ENCODE measurements at regions not wholly inside any gene's neighbourhood (a gene's known extent, or its start where the extent isn't known, plus 50 kb on each side); places are given as distances from the start of the nearest gene placed in this dataset.
A peak's percentile ranks its signal among the peaks of the same experiment; 100 is the strongest.
"Not testable (repeated sequence)": the region's sequence is repeated elsewhere in the genome, so short reads cannot be mapped to it uniquely, and the experiment has no call there.

DNA sequence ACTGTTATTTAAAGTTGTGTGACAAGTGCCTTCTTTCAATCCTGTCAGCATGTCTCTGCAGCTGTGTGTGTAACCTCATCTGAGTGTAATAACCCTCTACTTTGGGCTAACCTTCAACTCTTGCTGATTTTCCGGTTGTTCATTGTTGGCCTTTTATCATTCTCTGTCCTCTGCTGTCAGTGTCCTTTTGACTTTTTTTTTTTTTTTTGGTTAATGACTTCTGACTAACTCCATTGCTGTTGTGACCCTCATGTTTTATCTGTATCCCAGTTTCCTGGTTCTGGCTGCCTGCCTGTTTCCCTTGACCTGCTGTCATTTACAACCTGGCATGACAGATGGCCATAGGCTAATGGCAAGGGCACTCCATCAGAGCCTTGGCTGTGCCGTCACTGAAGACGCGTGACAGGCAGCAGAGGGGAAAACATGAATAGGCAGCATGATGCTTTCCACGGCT, 145.7 kb upstream of the MAN1A1 start:
- no peak overlapping the region for H3K4me3 ChIP-seq (ENCODE audit: severe bottlenecking)
- no peaks in the 10 kb centered on the region for H3K27me3 ChIP-seq (ENCODE audit: insufficient read depth, poor library complexity, severe bottlenecking)
- H3K27ac ChIP-seq (ENCODE audit: poor library complexity, severe bottlenecking), result no peak overlapping the region
- TF ChIP-seq, protein P1, sequence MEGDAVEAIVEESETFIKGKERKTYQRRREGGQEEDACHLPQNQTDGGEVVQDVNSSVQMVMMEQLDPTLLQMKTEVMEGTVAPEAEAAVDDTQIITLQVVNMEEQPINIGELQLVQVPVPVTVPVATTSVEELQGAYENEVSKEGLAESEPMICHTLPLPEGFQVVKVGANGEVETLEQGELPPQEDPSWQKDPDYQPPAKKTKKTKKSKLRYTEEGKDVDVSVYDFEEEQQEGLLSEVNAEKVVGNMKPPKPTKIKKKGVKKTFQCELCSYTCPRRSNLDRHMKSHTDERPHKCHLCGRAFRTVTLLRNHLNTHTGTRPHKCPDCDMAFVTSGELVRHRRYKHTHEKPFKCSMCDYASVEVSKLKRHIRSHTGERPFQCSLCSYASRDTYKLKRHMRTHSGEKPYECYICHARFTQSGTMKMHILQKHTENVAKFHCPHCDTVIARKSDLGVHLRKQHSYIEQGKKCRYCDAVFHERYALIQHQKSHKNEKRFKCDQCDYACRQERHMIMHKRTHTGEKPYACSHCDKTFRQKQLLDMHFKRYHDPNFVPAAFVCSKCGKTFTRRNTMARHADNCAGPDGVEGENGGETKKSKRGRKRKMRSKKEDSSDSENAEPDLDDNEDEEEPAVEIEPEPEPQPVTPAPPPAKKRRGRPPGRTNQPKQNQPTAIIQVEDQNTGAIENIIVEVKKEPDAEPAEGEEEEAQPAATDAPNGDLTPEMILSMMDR (IDR thresholded peaks at IDR 0.05; ENCODE audit: poor library complexity, severe bottlenecking), result no peak
- peaks cover 7% of the 10 kb centered on the region for H3K4me1 ChIP-seq (ENCODE audit: insufficient read depth, poor library complexity, severe bottlenecking)
- DNase-seq (ENCODE audit: low spot score), result no peak
- H3K36me3 ChIP-seq (ENCODE audit: low read depth), result no peaks in the 10 kb centered on the region
- no peak for ATAC-seq (ENCODE audit: low read depth)
- H3K9me3 ChIP-seq (ENCODE audit: severe bottlenecking), result no peaks in the 10 kb centered on the region

DNA sequence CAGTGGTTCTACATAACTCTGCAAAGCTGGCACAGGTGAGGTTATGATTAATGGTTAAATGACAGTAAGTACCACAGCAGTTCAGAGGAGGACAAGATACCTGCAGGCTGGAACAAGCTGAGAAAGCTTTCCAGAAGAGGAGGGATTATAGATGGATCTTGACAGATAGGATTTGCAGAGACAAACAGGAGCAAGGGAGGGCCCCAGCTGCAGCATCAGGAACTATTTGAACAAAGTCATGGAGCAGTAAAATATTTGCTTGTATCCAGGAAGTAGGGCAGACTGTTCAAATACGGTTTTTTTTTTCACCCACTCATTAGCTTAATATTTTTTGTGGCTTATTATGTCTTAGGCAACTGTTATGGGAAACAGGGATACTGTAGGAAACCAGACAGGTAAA, 144.4 kb upstream of the MAN1A1 start:
- DNase-seq (ENCODE audit: low spot score) (no peak), ATAC-seq (ENCODE audit: low read depth) (peak; percentile 84)
- no peaks in the 10 kb centered on the region for H3K9me3 ChIP-seq (ENCODE audit: severe bottlenecking)
- H3K27me3 ChIP-seq (ENCODE audit: insufficient read depth, poor library complexity, severe bottlenecking), result no peaks in the 10 kb centered on the region
- peaks cover 7% of the 10 kb centered on the region for H3K4me1 ChIP-seq (ENCODE audit: insufficient read depth, poor library complexity, severe bottlenecking)
- no peak overlapping the region for H3K4me3 ChIP-seq (ENCODE audit: severe bottlenecking)
- no peaks in the 10 kb centered on the region for H3K36me3 ChIP-seq (ENCODE audit: low read depth)
- TF ChIP-seq, protein P1 (IDR thresholded peaks at IDR 0.05; ENCODE audit: poor library complexity, severe bottlenecking), result no peak
- H3K27ac ChIP-seq (ENCODE audit: poor library complexity, severe bottlenecking), result peak overlapping the region; percentile 14

DNA sequence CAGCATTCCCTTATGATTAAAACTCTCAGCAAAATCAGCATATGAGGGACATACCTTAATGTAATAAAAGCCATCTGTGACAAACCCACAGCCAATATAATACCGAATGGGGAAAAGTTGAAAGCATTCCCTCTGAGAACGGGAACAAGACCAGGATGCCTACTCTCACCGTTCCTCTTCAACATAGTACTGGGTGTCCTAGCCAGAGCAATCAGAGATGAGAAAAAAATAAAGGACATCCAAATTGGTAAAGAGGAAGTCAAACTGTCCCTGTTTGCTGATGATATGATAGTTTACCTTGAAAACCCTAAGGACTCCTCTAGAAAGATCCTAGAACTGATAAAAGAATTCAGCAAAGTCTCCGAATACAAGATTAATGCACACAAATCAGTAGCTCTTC, 141.6 kb upstream of the MAN1A1 start:
- not testable (repeated sequence) for H3K4me3 ChIP-seq (ENCODE audit: severe bottlenecking); H3K4me1 ChIP-seq (ENCODE audit: insufficient read depth, poor library complexity, severe bottlenecking); H3K27ac ChIP-seq (ENCODE audit: poor library complexity, severe bottlenecking); DNase-seq (ENCODE audit: low spot score); ATAC-seq (ENCODE audit: low read depth); H3K9me3 ChIP-seq (ENCODE audit: severe bottlenecking); H3K27me3 ChIP-seq (ENCODE audit: insufficient read depth, poor library complexity, severe bottlenecking); H3K36me3 ChIP-seq (ENCODE audit: low read depth)

DNA sequence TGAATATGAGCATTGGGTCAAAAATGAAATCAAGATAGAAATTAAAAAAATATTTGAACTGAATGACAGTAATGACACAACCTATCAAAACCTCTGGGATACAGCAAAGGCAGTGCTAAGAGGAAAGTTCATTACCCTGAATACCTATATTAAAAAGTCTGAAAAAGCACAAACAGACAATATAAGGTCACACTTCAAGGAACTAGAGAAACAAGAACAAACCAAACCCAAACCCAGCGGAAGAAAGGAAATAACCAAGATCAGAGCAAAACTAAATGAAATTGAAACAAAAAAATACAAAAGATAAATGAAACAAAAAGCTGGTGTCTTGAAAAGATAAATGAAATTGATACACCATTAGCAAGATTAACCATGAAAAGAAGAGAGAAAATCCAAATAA, 140.5 kb upstream of the MAN1A1 start:
- DNase-seq (ENCODE audit: low spot score); H3K9me3 ChIP-seq (ENCODE audit: severe bottlenecking); ATAC-seq (ENCODE audit: low read depth); H3K27ac ChIP-seq (ENCODE audit: poor library complexity, severe bottlenecking); H3K27me3 ChIP-seq (ENCODE audit: insufficient read depth, poor library complexity, severe bottlenecking); H3K4me3 ChIP-seq (ENCODE audit: severe bottlenecking); H3K4me1 ChIP-seq (ENCODE audit: insufficient read depth, poor library complexity, severe bottlenecking); H3K36me3 ChIP-seq (ENCODE audit: low read depth): not testable (repeated sequence)

DNA sequence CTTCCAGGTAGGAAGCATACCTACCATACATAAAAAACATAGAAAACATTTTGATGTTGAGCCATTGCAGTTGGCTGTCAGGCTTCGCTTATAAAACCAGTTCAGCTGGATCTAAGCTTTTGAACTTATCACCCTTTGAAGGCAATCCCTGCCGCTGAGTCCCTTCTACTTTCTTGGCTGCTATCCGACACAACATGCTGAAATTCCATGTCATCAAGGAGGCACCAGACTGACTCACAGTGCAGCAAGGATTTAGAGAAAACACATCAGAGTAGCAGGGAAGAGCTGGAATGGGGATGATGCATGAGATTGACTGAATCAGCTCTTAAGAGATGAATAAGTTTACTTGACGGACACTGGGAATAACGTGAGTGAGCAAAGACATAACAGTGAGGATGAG, 135.0 kb upstream of the MAN1A1 start:
- H3K27ac ChIP-seq (ENCODE audit: poor library complexity, severe bottlenecking), result no peak overlapping the region
- TF ChIP-seq, protein P1 (IDR thresholded peaks at IDR 0.05; ENCODE audit: poor library complexity, severe bottlenecking), result no peak
- DNase-seq (ENCODE audit: low spot score) (peak; percentile 74), ATAC-seq (ENCODE audit: low read depth) (peak; percentile 99)
- no peaks in the 10 kb centered on the region for H3K27me3 ChIP-seq (ENCODE audit: insufficient read depth, poor library complexity, severe bottlenecking)
- H3K4me3 ChIP-seq (ENCODE audit: severe bottlenecking), result no peak overlapping the region
- no peaks in the 10 kb centered on the region for H3K36me3 ChIP-seq (ENCODE audit: low read depth)
- no peaks in the 10 kb centered on the region for H3K9me3 ChIP-seq (ENCODE audit: severe bottlenecking)
- H3K4me1 ChIP-seq (ENCODE audit: insufficient read depth, poor library complexity, severe bottlenecking), result peaks cover 9% of the 10 kb centered on the region

DNA sequence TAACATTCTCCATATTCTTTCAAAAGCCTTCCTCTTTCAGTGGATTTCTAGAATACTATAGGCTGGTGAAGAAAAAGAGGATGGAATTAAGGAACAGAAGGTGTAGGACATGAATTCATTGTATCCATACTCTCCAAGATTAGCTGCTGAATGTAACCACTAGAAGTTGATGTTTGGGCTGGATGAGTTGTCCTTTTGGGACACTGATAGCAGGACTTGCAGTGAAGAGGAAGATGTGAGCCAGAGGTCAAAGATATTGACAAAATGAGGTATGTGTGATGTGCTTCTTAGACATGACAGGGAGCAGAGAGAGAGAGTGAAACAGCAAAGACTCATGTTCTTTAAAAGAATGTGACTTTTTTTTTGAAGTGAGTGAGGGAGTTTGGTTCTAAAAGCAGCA, 134.3 kb upstream of the MAN1A1 start:
- Histone ChIP-seq H3K4me1 (ENCODE audit: insufficient read depth, poor library complexity, severe bottlenecking) (peaks cover 9% of the 10 kb centered on the region), H3K27me3 (ENCODE audit: insufficient read depth, poor library complexity, severe bottlenecking) (no peaks in the 10 kb centered on the region), H3K4me3 (ENCODE audit: severe bottlenecking) (no peak overlapping the region), H3K36me3 (ENCODE audit: low read depth) (no peaks in the 10 kb centered on the region), H3K27ac (ENCODE audit: poor library complexity, severe bottlenecking) (no peak overlapping the region), H3K9me3 (ENCODE audit: severe bottlenecking) (no peaks in the 10 kb centered on the region)
- DNase-seq (ENCODE audit: low spot score), result no peak
- TF ChIP-seq, protein P1 (IDR thresholded peaks at IDR 0.05; ENCODE audit: poor library complexity, severe bottlenecking), result no peak
- ATAC-seq (ENCODE audit: low read depth), result no peak
